Kidney epithelial cell (primary cell): ENCODE measurements at regions not wholly inside any gene's neighbourhood (a gene's known extent, or its start where the extent isn't known, plus 50 kb on each side); places are given as distances from the start of the nearest gene placed in this dataset.

ENCODE experiments used
- DNase-seq: peaks from one replicate; pipeline ENCODE4 v3.0.0-alpha.2; 2010; ENCODE audit warnings: low read depth
- H3K27me3 ChIP-seq: 2 replicates; pipeline ENCODE4 v1.6.0; 2011; ENCODE audit warnings: low read length; ENCODE audit not compliant: control insufficient read depth, insufficient read depth
- H3K36me3 ChIP-seq: 2 replicates; pipeline ENCODE4 v1.5.1; 2011; ENCODE audit warnings: low read length; ENCODE audit not compliant: control insufficient read depth, insufficient read depth
- H3K4me3 ChIP-seq: 2 replicates; pipeline ENCODE4 v1.5.1; 2011; ENCODE audit warnings: low read depth, mild to moderate bottlenecking, control low read depth, low read length
- CTCF ChIP-seq: IDR thresholded peaks from 2 replicates; pipeline ENCODE4 v1.5.1; 2011; ENCODE audit warnings: mild to moderate bottlenecking, moderate library complexity, low read length, control low read depth, inconsistent platforms; ENCODE audit not compliant: insufficient read depth, poor library complexity, severe bottlenecking

GRCh38 chr11:19435306-19435989 lies 194.7 kb upstream of the E2F8 start:
- Histone ChIP-seq H3K4me3 (no peak overlapping the region), H3K36me3 (no peaks in the 10 kb centered on the region), H3K27me3 (peaks cover 3% of the 10 kb centered on the region)
- no peak for TF ChIP-seq CTCF
- no peak for DNase-seq

- DNase-seq = no peak
- H3K4me3 ChIP-seq = no peak overlapping the region
- H3K27me3 ChIP-seq = peaks cover 6% of the 10 kb centered on the region
- TF ChIP-seq CTCF = no peak
- no peaks in the 10 kb centered on the region for H3K36me3 ChIP-seq
Observed at GRCh38 chr11:19433791-19434190, 193.0 kb upstream of the E2F8 start.

- no peak overlapping the region for H3K4me3 ChIP-seq
- no peak for TF ChIP-seq CTCF
- no peak for DNase-seq
- H3K27me3 ChIP-seq = peaks cover 6% of the 10 kb centered on the region
- H3K36me3 ChIP-seq = no peaks in the 10 kb centered on the region
Observed at GRCh38 chr11:19433367-19433766, 192.6 kb upstream of the E2F8 start.

GRCh38 chr11:19432370-19433061 lies 191.8 kb upstream of the E2F8 start:
- no peak for TF ChIP-seq CTCF
- Histone ChIP-seq H3K27me3 (peaks cover 6% of the 10 kb centered on the region), H3K4me3 (no peak overlapping the region), H3K36me3 (no peaks in the 10 kb centered on the region)
- no peak for DNase-seq

GRCh38 chr11:19430754-19431398 lies 190.1 kb upstream of the E2F8 start:
- H3K27me3 ChIP-seq = peaks cover 6% of the 10 kb centered on the region

More at GRCh38 chr11:19430754-19431398, 190.1 kb upstream of the E2F8 start:
- H3K36me3 ChIP-seq = no peaks in the 10 kb centered on the region
- TF ChIP-seq CTCF = no peak
- H3K4me3 ChIP-seq = no peak overlapping the region
- no peak for DNase-seq
